ENCODE measurements at regions not wholly inside any gene's neighbourhood (a gene's known extent, or its start where the extent isn't known, plus 50 kb on each side); places are given as distances from the start of the nearest gene placed in this dataset.

DNA sequence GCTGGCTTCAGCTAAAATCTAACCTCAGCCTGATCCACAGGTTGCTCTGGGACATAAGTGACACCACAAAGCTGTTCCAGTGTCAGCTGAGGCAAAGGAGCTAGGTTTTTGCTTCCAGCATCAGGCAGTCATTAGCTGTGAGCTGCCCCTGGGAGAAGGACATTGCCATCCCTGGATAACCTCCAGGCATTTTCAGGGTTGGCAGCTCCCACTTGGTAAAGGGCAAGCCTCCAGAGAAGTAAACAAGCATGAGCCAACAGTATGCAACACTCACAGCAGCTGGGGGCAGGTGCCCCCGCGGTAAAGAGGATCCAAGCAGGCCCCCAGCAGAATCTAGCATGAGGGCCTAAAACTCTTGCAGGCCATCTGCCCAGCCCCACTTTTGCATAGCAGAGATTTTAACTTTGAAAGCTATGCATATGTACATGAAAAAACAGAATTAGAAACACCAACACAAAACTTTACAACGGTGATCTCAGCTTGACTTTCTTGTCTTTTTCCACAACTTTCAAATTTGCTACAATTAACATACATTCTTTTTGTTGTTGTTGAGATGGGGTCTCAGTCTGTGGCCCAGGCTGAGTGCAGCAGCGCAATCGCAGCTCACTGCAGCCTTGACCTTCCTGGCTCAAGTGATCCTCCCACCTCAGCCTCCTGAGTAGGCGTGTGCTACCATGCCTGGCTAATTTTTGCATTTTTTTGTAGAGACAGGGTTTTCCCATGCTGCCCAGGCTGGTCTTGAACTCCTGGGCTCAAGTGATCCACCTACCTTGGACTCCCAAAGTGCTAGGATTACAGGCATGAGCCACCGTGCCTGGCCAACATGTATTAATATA lies 83.8 kb upstream of the TPM1 start:
- no peak for TF ChIP-seq CTCF (conservative IDR thresholded peaks at IDR 0.05)
- no peak for TF ChIP-seq ZFX (IDR thresholded peaks at IDR 0.05)
- H3K27ac ChIP-seq = peak overlapping the region; percentile 40

DNA sequence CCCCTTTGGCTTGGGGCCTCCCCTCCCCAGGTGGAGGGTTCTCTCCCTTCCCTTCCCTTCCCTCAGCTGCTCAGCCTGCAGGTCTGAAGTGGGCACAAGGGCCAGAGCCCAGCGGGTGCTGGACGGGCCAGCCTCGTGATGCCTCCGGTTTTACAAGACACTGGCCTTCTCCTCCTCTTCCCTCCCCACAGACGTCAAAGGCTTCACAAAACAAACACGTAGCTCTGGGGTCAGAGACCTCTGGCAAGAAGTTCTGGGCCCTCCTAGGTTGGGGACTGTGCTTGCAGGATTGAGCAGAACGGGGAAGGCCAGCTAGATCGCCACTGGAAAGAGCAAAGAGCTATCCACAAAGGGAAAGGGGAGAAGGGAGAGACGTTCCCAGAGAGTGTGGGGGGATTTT lies 81.4 kb upstream of the TPM1 start:
- TF ChIP-seq CTCF (conservative IDR thresholded peaks at IDR 0.05) = no peak
- no peak for TF ChIP-seq ZFX (IDR thresholded peaks at IDR 0.05)
- H3K27ac ChIP-seq = no peak overlapping the region

DNA sequence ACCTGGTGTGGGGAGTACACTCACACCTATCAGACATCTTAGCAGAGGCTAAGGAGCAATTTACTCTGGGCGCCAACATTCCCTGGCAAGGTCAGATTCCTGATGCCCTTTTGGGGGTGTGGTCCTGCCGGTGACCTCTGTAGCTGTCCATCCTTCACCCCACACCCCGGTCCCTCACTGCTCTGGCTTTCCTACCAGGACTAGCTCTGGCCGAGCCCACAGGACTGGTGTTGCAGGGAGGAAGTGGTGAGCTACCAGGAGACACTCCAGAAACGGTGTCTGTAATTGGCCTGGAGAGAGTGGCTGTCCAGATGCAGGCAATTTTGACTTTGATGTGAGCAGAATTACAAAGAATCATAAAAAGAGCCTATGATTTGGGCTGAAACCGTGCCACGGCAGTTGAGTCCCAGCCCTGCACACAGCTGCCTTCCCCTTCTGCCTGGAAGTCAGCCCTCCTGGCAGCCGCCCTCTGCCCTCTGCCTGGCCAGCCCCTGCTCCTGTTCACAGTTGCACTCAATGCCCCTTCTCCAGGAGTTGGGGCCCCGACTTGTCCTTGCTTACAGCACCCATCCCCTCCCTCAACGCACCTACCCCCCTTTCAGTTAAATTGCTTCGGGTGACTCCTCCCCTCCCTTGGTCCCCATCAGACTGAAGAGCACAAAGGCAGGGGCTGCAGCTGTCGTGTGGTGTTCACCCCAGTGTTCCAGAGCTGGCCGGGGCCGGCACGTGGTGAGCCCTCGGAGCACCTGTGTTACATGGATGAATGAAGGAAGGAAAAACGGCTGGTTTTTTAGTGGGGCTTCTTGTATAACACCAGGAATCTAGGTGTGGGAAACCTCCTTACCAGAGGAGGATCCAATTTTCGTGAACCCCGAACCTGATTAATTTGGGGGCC lies 80.2 kb upstream of the TPM1 start:
- TF ChIP-seq ZFX (IDR thresholded peaks at IDR 0.05) (no peak), CTCF (conservative IDR thresholded peaks at IDR 0.05) (no peak)
- H3K27ac ChIP-seq = no peak overlapping the region

- no peak for TF ChIP-seq CTCF (conservative IDR thresholded peaks at IDR 0.05)
- no peak for TF ChIP-seq ZFX (IDR thresholded peaks at IDR 0.05)
- H3K27ac ChIP-seq = no peak overlapping the region
These were observed 78.3 kb upstream of the TPM1 start for GRCh38 chr15:62964251-62964650.

- no peak for TF ChIP-seq CTCF (conservative IDR thresholded peaks at IDR 0.05)
- no peak for TF ChIP-seq ZFX (IDR thresholded peaks at IDR 0.05)
- no peak overlapping the region for H3K27ac ChIP-seq
These were observed 76.1 kb upstream of the TPM1 start for GRCh38 chr15:62966294-62967078.

DNA sequence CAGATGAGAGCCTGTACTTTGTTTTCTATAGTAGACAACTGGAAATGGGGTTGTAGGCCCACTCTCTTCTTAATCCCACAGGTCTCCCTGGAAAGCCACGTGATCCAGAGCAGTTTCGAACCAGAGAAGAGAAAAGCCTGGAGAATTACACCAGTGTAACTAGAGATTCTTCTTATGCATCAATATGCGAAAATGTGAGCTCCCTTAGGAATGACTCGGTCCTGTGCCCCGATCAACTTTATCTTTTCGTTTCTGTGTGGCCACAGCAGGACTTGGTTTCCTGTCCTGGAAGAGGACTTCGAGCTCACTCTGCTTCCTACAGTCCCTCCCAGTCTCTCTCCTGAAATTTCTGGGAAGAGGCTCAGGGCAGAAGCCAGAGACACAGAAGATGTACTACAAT lies 73.8 kb upstream of the TPM1 start:
- no peak overlapping the region for H3K27ac ChIP-seq
- TF ChIP-seq CTCF (conservative IDR thresholded peaks at IDR 0.05) (no peak), ZFX (IDR thresholded peaks at IDR 0.05) (no peak)
